Liver (tissue), 3 donors: ENCODE measurements at regions not wholly inside any gene's neighbourhood (a gene's known extent, or its start where the extent isn't known, plus 50 kb on each side); places are given as distances from the start of the nearest gene placed in this dataset.
"Not testable (repeated sequence)": the region's sequence is repeated elsewhere in the genome, so short reads cannot be mapped to it uniquely, and the experiment has no call there.

Experiments
- GABPA ChIP-seq, 2 donors: IDR thresholded peaks in 1 of 2; conservative IDR thresholded peaks in 1 of 2; 2 replicates each; pipeline ENCODE4 v1.6.1; 2016; ENCODE audit warnings: antibody characterized with exemption in 2 of 2, mild to moderate bottlenecking in 1 of 2, moderate library complexity in 1 of 2
- NR2F2 ChIP-seq: IDR thresholded peaks from 2 replicates; pipeline ENCODE4 v1.6.1; 2016; ENCODE audit warnings: antibody characterized with exemption
- REST ChIP-seq: IDR thresholded peaks from 2 replicates; pipeline ENCODE4 v1.6.1; 2016; ENCODE audit warnings: antibody characterized with exemption, mild to moderate bottlenecking
- SP1 ChIP-seq: IDR thresholded peaks from 2 replicates; pipeline ENCODE4 v1.6.1; 2018; ENCODE audit warnings: antibody characterized with exemption, mild to moderate bottlenecking
- YY1 ChIP-seq: IDR thresholded peaks from 2 replicates; pipeline ENCODE4 v1.6.1; 2016; ENCODE audit warnings: antibody characterized with exemption, mild to moderate bottlenecking
- TF ChIP-seq, protein P1 (sequence below): fragments of 150-350 bp; IDR thresholded peaks from 2 replicates; pipeline ENCODE4 v1.5.1; 2017; ENCODE audit warnings: improper control_type of control experiment, low read depth, low read length; ENCODE audit not compliant: missing input control
- donor health status: healthy.
- donor health status: healthy.

DNA sequence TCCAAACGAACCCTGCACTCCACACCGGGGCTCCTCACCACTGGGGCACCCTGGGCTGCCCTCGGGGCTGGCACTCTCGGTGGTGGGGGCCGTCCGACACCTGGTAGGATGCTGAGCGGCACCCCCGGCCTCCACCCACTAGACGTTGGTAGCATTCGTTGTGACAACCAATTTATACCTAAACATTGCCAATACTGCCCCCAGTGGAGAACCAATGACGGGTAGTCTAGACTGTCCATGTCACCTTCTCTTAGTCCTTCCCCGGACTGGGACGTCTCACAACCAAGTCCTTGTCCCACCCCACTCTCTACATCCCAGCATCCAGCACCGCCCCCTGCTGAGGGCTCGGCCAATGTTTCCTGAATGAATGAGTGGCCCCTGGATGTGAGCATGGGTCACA lies 246.8 kb upstream of the ANKRD20A1 start:
- TF ChIP-seq, protein P1, sequence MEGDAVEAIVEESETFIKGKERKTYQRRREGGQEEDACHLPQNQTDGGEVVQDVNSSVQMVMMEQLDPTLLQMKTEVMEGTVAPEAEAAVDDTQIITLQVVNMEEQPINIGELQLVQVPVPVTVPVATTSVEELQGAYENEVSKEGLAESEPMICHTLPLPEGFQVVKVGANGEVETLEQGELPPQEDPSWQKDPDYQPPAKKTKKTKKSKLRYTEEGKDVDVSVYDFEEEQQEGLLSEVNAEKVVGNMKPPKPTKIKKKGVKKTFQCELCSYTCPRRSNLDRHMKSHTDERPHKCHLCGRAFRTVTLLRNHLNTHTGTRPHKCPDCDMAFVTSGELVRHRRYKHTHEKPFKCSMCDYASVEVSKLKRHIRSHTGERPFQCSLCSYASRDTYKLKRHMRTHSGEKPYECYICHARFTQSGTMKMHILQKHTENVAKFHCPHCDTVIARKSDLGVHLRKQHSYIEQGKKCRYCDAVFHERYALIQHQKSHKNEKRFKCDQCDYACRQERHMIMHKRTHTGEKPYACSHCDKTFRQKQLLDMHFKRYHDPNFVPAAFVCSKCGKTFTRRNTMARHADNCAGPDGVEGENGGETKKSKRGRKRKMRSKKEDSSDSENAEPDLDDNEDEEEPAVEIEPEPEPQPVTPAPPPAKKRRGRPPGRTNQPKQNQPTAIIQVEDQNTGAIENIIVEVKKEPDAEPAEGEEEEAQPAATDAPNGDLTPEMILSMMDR = not testable (repeated sequence)
- not testable (repeated sequence) for TF ChIP-seq REST; SP1; YY1; GABPA (IDR thresholded peaks at IDR 0.05 in 1 of 2, conservative IDR thresholded peaks at IDR 0.05 in 1 of 2); NR2F2
